H9 (cell line): ENCODE measurements at regions not wholly inside any gene's neighbourhood (a gene's known extent, or its start where the extent isn't known, plus 50 kb on each side); places are given as distances from the start of the nearest gene placed in this dataset.

Source experiments
- DNase-seq: peaks from one replicate; pipeline ENCODE4 v3.0.0-alpha.2; 2017
- H2AFZ ChIP-seq: one replicate; pipeline ENCODE4 v1.6.1; 2013; ENCODE audit warnings: mild to moderate bottlenecking, low read length, control low read depth, moderate library complexity
- H2AK5ac ChIP-seq: 2 replicates; pipeline ENCODE4 v1.6.1; 2013; ENCODE audit warnings: low read length, control low read depth, mixed read lengths; ENCODE audit not compliant: insufficient read length
- H2BK120ac ChIP-seq: one replicate; pipeline ENCODE4 v1.6.1; 2013; ENCODE audit warnings: low read depth, mild to moderate bottlenecking, low read length, control low read depth, inconsistent platforms; ENCODE audit not compliant: poor library complexity, severe bottlenecking
- H2BK12ac ChIP-seq: 2 replicates; pipeline ENCODE4 v1.6.1; 2013; ENCODE audit warnings: low read length, control low read depth, mixed read lengths, low read depth; ENCODE audit not compliant: insufficient read length
- H2BK15ac ChIP-seq: 2 replicates; pipeline ENCODE4 v1.6.1; 2013; ENCODE audit warnings: low read depth, low read length, control low read depth
- H2BK20ac ChIP-seq: one replicate; pipeline ENCODE4 v1.6.1; 2013; ENCODE audit warnings: low read depth, mild to moderate bottlenecking, low read length, control low read depth, inconsistent platforms; ENCODE audit not compliant: poor library complexity, severe bottlenecking
- H2BK5ac ChIP-seq: 2 replicates; pipeline ENCODE4 v1.6.1; 2013; ENCODE audit warnings: low read length, control low read depth, mixed read lengths; ENCODE audit not compliant: insufficient read length
- H3K14ac ChIP-seq: 2 replicates; pipeline ENCODE4 v1.6.1; 2013; ENCODE audit warnings: low read length, control low read depth; ENCODE audit not compliant: insufficient read depth
- H3K18ac ChIP-seq: 2 replicates; pipeline ENCODE4 v1.6.1; 2013; ENCODE audit warnings: low read depth, mild to moderate bottlenecking, mixed read lengths, low read length, control low read depth; ENCODE audit not compliant: insufficient read length
- H3K23ac ChIP-seq: 2 replicates; pipeline ENCODE4 v1.6.1; 2013; ENCODE audit warnings: low read length, control low read depth, mixed read lengths, low read depth; ENCODE audit not compliant: insufficient read length
- H3K23me2 ChIP-seq: 2 replicates; pipeline ENCODE4 v1.6.1; 2013; ENCODE audit warnings: low read depth, mild to moderate bottlenecking, mixed read lengths, low read length, control low read depth; ENCODE audit not compliant: insufficient read length, poor library complexity, severe bottlenecking
- H3K27ac ChIP-seq: 2 replicates; pipeline ENCODE4 v1.5.1; 2013; ENCODE audit warnings: low read length, control low read depth, mixed read lengths, low read depth; ENCODE audit not compliant: insufficient read length
- H3K27me3 ChIP-seq: 2 replicates; pipeline ENCODE4 v1.6.1; 2013; ENCODE audit warnings: low read length, control low read depth, inconsistent platforms; ENCODE audit not compliant: insufficient read depth
- H3K4ac ChIP-seq: 2 replicates; pipeline ENCODE4 v1.6.1; 2013; ENCODE audit warnings: low read depth, mild to moderate bottlenecking, control low read depth, inconsistent platforms, low read length, moderate library complexity
- H3K4me1 ChIP-seq: 2 replicates; pipeline ENCODE4 v1.6.1; 2013; ENCODE audit warnings: low read length, control low read depth, inconsistent platforms; ENCODE audit not compliant: insufficient read depth
- H3K4me2 ChIP-seq: 2 replicates; pipeline ENCODE4 v1.6.1; 2013; ENCODE audit warnings: low read length, control low read depth, mixed read lengths; ENCODE audit not compliant: insufficient read length, insufficient read depth
- H3K56ac ChIP-seq: 2 replicates; pipeline ENCODE4 v1.6.1; 2013; ENCODE audit warnings: low read depth, mild to moderate bottlenecking, mixed read lengths, low read length, control low read depth; ENCODE audit not compliant: insufficient read length
- H3K79me1 ChIP-seq: 2 replicates; pipeline ENCODE4 v1.6.1; 2013; ENCODE audit warnings: low read depth, mild to moderate bottlenecking, moderate library complexity, low read length, control low read depth, inconsistent platforms; ENCODE audit not compliant: insufficient read depth, poor library complexity, severe bottlenecking
- H3K79me2 ChIP-seq: 2 replicates; pipeline ENCODE4 v1.6.1; 2013; ENCODE audit warnings: low read length, control low read depth, inconsistent platforms; ENCODE audit not compliant: insufficient read depth
- H3K9ac ChIP-seq: 2 replicates; pipeline ENCODE4 v1.6.1; 2013; ENCODE audit warnings: low read length, control low read depth, mixed read lengths; ENCODE audit not compliant: insufficient read length; ENCODE audit errors: extremely low read depth
- H3K9me3 ChIP-seq: one replicate; pipeline ENCODE4 v1.6.1; 2013; ENCODE audit warnings: low read depth, low read length, inconsistent platforms; ENCODE audit not compliant: control insufficient read depth
- H3T11ph ChIP-seq: one replicate; pipeline ENCODE4 v1.6.1; 2013; ENCODE audit warnings: mild to moderate bottlenecking, low read length, control low read depth, inconsistent platforms
- H4K20me1 ChIP-seq: one replicate; pipeline ENCODE4 v1.6.1; 2013; ENCODE audit not compliant: control insufficient read depth, insufficient read length, insufficient read depth
- H4K5ac ChIP-seq: 2 replicates; pipeline ENCODE4 v1.6.1; 2013; ENCODE audit warnings: low read depth, mild to moderate bottlenecking, mixed read lengths, low read length, control low read depth; ENCODE audit not compliant: insufficient read length
- H4K8ac ChIP-seq: replicated peaks from 2 replicates; pipeline ENCODE4 v1.6.1; 2013; ENCODE audit warnings: low read length, control low read depth, mixed read lengths, low read depth; ENCODE audit not compliant: insufficient read length
- H4K91ac ChIP-seq: 2 replicates; pipeline ENCODE4 v1.6.1; 2013; ENCODE audit warnings: low read depth, mild to moderate bottlenecking, moderate library complexity, mixed read lengths, low read length, control low read depth; ENCODE audit not compliant: insufficient read length
- H3K27ac Mint-ChIP-seq, 3 experiments: 2 replicates in 2 of 3; 3 replicates in 1 of 3; pipeline ENCODE4 v1.8.0; 2020 to 2021; ENCODE audit warnings: mixed read lengths in 3 of 3, mild to moderate bottlenecking in 1 of 3, moderate library complexity in 1 of 3
- H3K27me3 Mint-ChIP-seq: 2 replicates; pipeline ENCODE4 v1.8.0; 2021; ENCODE audit warnings: low read depth, mild to moderate bottlenecking, moderate library complexity, mixed read lengths
- H3K36me3 Mint-ChIP-seq, 3 experiments: 2 replicates in 2 of 3; 3 replicates in 1 of 3; pipeline ENCODE4 v1.8.0; 2020 to 2021; ENCODE audit warnings: low read depth in 3 of 3, mixed read lengths in 3 of 3; ENCODE audit not compliant: insufficient read depth in 1 of 3
- H3K4me1 Mint-ChIP-seq, 2 experiments: 2 replicates each; pipeline ENCODE4 v1.8.0; 2020; ENCODE audit warnings: mixed read lengths in 2 of 2
- H3K4me3 Mint-ChIP-seq, 2 experiments: 2 replicates in 1 of 2; 3 replicates in 1 of 2; pipeline ENCODE4 v1.8.0; 2020 to 2021; ENCODE audit warnings: mild to moderate bottlenecking in 2 of 2, mixed read lengths in 2 of 2, moderate library complexity in 1 of 2
- H3K9me3 Mint-ChIP-seq, 2 experiments: 2 replicates in 1 of 2; 3 replicates in 1 of 2; pipeline ENCODE4 v1.8.0; 2020; ENCODE audit warnings: mild to moderate bottlenecking in 2 of 2, mixed read lengths in 2 of 2, moderate library complexity in 1 of 2
- WGBS: extraction: QIAGEN DNeasy Blood & Tissue Kit; methylation state at CpG from one replicate; pipeline ENCODE4 v1.1.7; 2013; ENCODE audit warnings: missing lambda C conversion rate, low lambda C conversion rate, mixed read lengths; ENCODE audit not compliant: insufficient read length; ENCODE audit errors: extremely low coverage; 5-methylcytosine and 5-hydroxymethylcytosine counted together
- TF ChIP-seq, protein P1 (sequence below): fragments of 200-600 bp; sonication (generic); conservative IDR thresholded peaks from 3 replicates; pipeline ENCODE4 v1.8.0; 2021; ENCODE audit warnings: antibody characterized with exemption, mild to moderate bottlenecking

DNA sequence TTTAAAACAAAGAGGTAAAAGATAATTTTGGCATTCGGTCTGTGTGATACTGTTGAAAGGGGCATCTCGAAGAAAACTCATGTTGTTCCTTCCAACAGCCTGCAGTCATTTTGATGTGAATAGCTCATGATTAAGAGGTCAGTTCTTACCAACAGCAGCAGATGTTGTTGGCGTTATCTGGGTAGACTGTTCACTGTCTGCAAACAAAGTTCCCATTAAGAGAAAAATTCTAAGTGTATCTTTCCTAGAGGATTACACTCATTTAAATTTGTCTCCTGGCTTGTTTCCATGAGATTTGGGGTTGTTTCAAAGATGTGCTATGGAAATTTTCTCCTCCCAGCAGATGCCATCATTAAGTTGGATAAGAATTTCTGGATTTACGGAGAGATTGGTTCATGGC is 138.2 kb upstream of the RORB start:
- no CpG with 5 or more reads among the region's 4 CpGs for WGBS
- no peak overlapping the region for H3K4me2 ChIP-seq

More for the DNA sequence above, 138.2 kb upstream of the RORB start:
- H3T11ph ChIP-seq: no peak overlapping the region
- H3K36me3 Mint-ChIP-seq: no peaks in the 10 kb centered on the region
- H4K8ac ChIP-seq: no peak overlapping the region
- no peak overlapping the region for H2BK12ac ChIP-seq
- H3K9me3 Mint-ChIP-seq: no peaks in the 10 kb centered on the region
- H2BK15ac ChIP-seq: no peak overlapping the region
- H4K91ac ChIP-seq: no peak overlapping the region
- DNase-seq: no peak
- H3K27me3 ChIP-seq: no peaks in the 10 kb centered on the region
- no peak overlapping the region for H3K56ac ChIP-seq
- TF ChIP-seq, protein P1, sequence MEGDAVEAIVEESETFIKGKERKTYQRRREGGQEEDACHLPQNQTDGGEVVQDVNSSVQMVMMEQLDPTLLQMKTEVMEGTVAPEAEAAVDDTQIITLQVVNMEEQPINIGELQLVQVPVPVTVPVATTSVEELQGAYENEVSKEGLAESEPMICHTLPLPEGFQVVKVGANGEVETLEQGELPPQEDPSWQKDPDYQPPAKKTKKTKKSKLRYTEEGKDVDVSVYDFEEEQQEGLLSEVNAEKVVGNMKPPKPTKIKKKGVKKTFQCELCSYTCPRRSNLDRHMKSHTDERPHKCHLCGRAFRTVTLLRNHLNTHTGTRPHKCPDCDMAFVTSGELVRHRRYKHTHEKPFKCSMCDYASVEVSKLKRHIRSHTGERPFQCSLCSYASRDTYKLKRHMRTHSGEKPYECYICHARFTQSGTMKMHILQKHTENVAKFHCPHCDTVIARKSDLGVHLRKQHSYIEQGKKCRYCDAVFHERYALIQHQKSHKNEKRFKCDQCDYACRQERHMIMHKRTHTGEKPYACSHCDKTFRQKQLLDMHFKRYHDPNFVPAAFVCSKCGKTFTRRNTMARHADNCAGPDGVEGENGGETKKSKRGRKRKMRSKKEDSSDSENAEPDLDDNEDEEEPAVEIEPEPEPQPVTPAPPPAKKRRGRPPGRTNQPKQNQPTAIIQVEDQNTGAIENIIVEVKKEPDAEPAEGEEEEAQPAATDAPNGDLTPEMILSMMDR: no peak
- H2BK120ac ChIP-seq: no peak overlapping the region
- H3K14ac ChIP-seq: no peak overlapping the region
- H3K4me1 Mint-ChIP-seq: no peaks in the 10 kb centered on the region
- no peaks in the 10 kb centered on the region for H3K27me3 Mint-ChIP-seq
- H3K4me3 Mint-ChIP-seq: no peak overlapping the region
- H2AFZ ChIP-seq: no peak overlapping the region
- H2BK20ac ChIP-seq: no peak overlapping the region
- H3K9ac ChIP-seq: no peak overlapping the region
- H3K79me2 ChIP-seq: no peaks in the 10 kb centered on the region
- no peaks in the 10 kb centered on the region for H4K20me1 ChIP-seq
- no peak overlapping the region for H2BK5ac ChIP-seq
- no peaks in the 10 kb centered on the region for H3K79me1 ChIP-seq
- no peak overlapping the region for H3K27ac Mint-ChIP-seq
- H3K27ac ChIP-seq: no peak overlapping the region
- no peak overlapping the region for H4K5ac ChIP-seq
- H3K4ac ChIP-seq: no peak overlapping the region
- no peaks in the 10 kb centered on the region for H3K23me2 ChIP-seq
- no peak overlapping the region for H3K23ac ChIP-seq
- no peaks in the 10 kb centered on the region for H3K9me3 ChIP-seq
- no peak overlapping the region for H3K18ac ChIP-seq
- H3K4me1 ChIP-seq: no peaks in the 10 kb centered on the region
- no peak overlapping the region for H2AK5ac ChIP-seq
